HG02623 (cell line): ENCODE measurements at regions not wholly inside any gene's neighbourhood (a gene's known extent, or its start where the extent isn't known, plus 50 kb on each side); places are given as distances from the start of the nearest gene placed in this dataset.

ENCODE experiments used
- ATAC-seq: cut with Tn5 transposase; IDR thresholded peaks from one replicate; pipeline ENCODE4 v1.9.1; 2021; ENCODE audit warnings: moderate library complexity; ENCODE audit not compliant: unreplicated experiment

DNA sequence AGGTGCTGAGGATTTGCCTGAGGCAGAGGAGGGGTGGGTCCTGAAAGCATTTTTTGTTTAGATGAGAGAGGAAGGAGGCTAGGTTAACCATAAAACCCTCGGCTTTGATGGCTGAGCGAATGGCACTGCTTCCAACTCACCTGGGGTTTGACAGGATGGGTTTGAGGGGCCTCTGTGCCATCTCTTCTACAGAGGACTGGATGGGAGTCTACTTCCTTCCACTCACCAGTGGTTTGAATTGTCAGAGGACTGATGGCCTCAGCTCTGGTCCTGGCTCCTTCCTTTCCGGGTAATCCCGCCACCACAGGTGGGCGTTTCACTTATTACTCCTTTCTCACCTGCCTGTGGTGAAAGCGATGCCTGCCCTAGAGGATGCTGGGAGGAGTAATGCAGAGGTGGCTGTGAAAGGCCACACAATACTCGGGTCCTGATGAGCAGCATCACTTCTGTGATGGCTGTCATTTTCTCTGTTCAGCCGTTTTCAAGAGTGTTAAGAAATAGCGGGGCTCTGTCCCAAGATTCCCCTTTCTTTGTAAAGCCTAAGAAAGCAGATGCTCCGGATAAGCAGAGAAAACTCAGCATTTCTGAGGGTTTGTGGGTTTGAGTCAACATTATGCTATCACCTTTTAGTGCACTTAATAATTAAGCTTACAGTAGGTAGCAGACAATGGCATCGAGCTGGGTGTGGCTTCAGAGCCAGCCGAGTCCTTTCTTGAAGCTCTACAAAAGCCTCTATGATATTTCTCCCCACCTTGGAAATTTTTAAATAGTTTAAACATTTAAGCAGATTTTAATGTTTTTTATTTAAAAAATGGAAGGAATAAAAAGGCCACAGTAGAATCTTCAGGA lies 220.7 kb downstream of the HLX start:
- no peak for ATAC-seq

DNA sequence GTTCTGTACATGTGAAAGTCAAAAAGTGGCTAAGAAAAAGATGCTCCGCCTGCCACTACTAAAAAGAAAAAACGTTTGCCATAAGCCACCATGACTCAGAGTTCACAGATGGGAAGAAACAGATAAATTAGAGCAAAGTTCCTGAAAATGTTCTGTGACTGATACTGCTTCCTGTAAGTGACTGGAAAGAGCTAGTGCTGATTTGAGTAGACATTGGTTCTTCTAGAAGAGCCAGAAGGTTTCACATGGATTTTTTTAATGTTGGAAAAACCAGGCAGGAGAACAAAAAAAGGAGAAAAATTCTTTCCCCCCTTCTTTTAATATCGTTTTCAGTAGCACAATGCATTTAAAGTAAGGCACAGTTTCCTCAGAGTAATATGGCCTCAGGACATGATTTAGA lies 221.4 kb downstream of the HLX start:
- ATAC-seq: no peak

DNA sequence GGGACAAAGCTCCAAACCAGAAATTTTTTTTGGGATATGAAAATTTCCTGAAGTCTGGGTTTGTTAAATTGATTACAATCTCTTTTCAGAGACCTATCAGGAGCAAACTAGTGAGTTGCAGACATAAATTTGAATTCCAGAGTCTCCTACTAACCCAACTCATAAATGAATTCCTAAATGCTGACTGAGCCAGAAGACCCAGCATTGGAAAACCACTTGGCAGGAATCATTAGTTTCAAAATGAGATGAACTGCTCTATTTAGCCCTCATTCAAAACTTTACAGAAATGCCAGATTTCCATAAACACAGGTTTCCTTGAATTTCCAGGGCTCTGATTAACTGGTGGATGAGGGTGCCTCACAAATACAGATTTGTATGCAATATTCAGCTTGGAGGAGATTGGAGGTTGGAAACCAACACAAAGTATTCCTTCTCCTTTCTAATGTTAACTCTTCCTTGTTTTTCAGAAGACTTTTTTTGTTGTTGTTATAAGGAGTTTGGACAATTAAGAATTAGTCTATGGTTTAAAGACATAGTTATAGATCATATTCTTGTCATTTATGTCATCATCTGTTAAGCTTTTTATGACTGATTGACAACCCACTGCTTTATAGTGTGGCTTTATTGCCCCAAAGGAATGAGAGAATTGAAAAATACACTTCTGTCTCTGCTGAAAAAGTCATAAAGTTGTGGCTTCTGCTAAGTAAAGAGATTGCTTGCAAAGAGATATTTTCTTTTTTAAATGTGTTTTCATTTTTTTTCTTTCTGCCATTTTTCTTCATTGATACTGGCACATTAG lies 222.8 kb downstream of the HLX start:
- ATAC-seq: no peak

DNA sequence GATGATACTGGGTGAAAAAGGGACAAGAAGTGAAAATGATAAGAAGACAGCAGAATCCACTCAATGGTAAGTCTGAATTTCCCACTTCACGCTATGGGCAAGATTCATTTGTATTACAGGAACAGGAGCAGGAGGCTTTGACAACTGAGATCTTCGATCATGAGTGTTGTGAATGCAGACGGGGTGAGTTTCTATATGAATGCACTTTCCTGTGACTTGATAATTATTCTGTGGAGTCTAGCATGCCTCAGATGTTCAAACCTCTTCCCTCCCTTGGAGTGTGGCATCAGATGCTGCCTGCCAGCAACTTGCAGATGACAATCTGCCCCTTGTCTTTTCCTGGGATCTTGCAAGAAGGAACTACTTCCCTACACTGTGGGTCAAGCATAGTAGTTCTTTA lies 225.4 kb downstream of the HLX start:
- ATAC-seq: no peak

DNA sequence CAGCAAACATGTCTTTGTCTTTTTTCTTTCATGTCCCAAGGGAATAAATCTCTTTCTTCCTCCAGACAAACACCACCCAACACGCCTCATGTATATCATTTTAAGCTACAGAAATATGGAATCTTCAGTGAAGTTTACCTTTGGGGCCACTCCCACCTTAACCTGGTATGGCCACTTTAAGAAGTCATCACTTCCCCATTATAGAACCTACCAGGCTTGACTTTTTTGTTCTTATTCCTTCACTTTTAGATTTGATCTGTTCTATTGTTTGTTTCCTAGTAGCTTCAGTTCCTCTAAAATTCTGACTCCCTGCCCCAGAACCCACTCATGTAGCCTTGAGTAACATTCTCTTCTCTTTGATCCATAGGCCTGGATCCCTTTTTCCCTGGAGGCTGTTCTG lies 226.3 kb downstream of the HLX start:
- no peak for ATAC-seq

DNA sequence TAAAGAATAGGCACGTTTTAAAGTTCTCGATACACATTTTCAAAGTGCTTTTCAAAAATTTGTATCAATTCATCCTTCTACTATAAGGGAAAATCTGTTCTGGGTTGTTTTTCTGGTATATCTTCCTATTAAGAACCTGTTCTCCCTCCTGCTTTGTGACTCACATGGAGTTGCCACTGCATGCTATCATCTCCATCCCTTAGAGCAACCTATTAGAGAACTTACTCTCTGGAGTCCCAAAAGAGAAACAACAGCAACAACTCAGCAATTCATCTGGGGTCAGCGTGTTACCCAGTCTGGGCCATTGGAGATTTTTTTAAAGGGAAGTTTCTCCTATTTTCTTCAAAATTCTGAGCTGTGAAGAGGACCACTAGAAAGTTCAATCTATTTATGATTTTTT lies 227.4 kb downstream of the HLX start:
- no peak for ATAC-seq

DNA sequence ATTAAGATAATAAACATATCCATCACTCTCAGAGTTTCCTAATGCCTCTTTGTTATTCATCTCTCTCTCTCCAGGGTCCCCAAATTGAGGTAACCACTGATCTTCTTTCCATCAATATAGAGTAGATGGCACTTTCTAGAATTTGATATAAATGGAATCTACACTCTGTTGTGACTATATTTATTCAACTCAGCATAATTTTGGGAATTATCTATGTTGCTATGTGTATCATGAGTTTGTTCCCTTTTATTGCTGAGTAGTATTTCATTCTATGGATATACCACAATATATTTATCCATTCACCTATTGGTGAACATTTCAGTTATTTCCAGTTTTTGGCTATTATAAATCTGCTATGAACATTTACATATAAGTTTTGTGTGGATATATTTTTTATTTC lies 230.7 kb downstream of the HLX start:
- ATAC-seq: no peak

DNA sequence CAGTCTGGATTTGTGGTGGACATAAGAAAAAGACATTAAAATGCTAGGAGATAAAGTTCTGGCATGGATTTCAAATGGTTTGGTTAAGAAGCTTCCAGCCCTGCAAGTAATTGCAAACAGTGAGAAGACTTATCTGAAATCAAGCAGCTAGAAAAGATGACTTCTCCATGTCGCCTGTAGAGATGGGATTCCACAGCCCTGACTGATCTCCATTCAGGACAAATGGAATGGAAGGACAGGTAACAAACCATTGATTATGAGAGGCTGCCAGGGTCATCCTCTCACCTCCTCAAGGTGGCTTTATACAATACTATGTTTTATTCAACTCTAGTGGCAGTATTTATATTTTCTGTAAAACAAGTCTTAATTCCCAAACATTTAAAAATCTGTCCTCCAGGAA lies 237.9 kb downstream of the HLX start:
- no peak for ATAC-seq

DNA sequence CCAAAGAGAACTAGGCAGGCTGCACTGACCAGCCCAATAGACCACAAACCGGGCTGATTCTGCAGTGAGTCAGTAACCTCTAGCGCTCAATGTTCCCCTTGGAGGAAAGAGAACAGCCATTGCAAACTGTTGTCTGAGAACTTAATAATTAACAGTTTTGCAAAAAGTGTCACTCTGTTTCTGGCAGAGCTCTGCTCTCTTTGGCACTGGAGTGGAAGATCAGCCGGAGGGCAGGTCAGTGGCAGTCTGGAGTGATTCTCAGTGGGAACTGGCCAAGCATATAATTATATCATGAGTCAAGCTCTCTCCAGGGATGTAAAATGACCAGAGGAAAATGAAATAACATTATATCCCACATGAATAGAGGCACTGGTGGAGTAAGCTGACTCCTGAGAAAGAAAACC lies 238.3 kb downstream of the HLX start:
- no peak for ATAC-seq

DNA sequence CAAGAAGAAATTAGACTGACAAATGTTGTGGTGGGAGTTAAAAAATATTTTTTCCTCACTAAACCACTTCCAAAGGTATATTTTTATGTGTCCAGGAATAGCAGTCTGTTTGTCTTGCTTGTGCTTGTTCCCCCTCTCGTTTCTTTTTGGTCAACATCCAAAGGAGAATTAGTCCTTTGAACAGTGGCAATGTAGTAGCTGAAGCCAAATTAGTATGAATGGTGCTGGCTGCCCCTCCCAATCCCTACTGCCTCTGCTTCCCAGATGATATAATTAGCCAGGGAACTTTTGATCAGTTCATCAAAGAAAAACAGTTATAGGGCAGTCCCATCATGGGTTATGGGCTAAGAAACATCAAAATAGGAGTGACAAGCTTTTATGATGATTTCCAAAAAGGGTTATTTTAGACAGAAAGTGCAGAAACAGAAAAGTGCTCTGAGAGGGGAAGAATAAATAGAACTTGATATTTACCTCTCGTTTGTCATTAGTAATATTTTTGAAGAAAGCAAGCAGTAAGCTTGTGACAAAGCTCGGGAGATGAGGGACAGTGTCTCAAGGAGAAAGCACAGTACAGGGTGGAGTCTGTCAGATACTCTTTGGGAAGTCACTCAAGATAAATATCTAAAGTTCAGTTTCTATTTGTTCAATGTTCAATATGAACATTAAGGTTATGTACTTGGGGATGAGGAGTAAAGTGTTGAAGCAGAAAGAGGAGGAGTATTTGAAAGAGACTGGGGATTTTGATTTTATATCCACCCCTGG lies 239.1 kb downstream of the HLX start:
- ATAC-seq: no peak

DNA sequence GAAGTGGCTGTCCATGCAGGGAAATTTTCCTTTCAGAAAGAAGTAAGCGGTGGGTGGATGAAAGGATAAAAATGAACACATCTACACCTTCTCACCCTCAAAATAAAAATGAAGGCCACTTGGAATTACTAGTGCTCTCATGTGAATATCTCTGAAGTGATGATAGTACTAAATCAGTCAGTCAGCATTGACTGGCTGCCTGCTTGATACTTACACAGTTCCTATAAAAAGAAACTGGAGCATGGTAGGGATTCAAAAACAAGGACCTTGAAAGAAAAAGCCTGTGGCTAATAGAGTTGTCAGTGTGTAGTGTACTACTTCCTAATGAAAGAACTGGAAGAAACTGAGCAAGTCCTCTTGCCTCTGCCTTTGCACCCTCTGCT lies 239.7 kb downstream of the HLX start:
- no peak for ATAC-seq

DNA sequence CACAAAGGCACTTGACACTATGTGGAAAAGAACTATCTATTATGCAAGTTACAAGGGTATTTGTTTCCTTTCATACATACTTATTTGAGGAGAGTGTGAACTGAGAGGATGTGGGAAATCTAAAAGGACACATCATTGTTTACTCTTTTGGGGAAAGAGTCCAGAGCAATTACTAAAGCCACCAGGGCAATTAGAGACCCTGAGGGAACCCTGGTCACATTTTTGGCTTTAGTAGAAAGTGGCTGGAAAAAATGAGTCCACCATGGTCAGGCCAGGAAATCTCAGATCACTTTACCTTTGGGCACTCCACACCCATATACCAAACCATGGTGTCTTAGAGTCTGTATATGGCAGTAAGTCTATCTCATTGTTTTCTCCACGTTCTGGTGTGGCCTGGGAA lies 243.3 kb downstream of the HLX start:
- ATAC-seq: no peak

DNA sequence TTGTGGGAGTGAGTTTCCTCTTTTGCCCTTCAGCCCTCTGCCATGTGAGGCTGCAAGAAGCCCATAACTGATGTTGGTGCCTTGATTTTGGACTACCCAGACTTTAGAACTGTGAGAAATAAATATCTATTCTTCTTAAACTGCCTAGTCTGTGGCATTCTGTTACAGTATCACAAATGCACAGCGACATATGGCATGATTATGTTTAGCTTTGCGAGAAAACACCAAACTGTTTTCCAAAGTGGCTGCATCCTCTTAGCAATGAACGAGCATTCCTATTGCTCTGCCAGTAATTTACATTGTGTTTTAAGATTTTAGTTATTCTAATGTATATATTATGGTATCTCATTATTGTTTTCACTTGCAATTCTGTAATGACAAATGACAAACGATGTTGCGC lies 246.7 kb downstream of the HLX start:
- ATAC-seq: no peak

DNA sequence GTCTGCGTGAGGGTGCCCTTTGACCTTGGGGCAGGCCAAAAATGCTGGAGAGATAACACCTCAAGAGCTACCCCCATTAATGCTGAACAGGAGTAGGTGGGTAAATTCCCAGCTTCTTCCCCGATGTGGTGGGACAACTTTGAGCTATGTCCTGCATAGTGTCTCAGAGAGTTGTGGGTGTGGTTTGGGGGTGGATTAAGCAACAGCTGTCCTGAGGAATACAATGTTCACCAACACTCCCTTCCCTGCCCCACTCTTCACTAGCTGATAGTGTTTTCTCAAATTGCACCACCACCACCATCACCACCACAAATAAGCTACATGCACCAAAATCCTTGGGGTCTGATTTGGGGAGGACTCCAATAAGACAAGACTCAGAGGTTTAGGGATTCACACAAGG lies 258.4 kb downstream of the HLX start:
- ATAC-seq: no peak

DNA sequence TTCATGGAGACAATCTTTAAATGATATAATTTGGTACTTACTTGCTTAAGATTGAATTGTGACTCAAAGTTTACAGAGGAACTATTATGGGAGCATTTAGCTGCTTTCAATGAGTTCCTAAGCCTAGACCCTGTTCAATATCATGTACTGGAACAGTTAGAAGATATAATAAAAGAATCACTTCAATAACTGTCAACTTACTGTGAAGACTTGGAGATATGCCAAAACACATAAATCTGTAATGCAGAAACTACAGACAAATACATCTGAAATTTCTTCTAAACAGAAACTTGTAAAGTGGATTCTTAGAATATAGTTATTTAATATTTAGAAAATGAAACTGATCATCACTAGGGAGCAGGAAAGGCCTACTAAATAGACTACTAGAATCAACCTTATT lies 259.3 kb downstream of the HLX start:
- ATAC-seq: no peak

DNA sequence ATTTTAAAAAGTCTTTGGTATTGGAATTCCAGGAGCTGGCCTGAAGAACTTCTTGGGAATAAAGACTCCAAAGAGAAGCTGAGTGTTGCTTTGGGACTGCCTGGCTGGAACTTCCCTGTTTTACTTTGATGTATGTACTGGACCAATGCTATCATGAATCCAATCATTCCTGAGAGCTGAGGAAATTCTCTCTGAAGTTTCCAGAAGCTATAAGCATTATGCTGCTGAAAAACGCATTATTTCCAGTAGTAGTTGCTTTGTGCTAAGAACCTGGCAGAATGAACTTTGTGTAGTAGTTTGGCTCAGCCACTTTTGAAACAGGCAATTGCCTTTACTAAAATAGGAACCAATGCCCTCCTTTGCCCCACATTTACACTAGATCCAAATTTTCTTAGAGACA lies 260.7 kb downstream of the HLX start:
- no peak for ATAC-seq

DNA sequence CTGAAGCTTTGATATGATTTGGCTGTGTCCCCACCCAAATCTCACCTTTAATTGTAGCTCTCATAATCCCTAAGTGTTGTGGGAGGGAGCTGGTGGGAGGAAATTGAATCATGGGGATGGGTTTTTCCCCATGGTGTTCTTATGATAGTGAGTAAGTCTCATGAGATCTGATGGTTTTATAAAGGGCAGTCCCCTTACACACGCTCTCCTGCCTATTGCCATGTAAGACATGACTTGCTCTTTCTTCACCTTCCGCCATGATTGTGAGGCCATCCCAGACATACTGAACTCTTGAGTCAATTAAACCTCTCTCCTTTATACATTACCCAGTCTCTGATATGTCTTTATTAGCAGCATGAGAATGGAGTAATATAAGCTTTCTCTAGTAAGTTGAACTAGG lies 261.9 kb downstream of the HLX start:
- ATAC-seq: no peak

DNA sequence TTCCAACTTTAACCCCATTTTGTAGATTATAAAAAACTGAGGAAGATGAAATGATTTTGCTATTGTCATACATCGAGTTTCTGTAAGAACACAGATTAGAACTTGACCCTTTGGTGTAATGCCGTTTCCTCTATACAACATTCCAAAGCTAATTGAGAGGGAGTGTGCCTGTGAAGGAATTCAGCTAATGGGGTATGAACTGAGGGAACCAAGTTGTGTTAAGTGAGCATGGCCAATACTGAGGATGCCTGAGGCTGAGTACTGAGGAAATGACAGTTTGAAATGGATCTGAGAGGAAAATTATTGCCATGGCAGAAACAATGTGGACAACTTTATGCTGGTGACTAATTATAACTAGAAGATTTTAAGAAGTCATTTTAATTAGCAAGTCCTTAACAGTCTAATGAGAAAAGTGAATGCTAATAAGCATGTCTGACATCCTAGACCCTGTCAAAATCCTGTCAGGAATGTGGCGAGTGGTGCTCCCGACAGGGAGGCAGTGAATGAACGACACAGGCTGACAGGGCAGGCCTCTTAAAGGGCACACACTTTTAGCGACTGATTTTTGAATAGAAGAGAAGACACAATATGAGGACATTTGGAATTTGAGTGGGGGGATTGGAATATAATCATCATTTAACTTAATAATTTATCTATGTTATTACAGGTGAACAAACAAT lies 262.5 kb downstream of the HLX start:
- no peak for ATAC-seq

DNA sequence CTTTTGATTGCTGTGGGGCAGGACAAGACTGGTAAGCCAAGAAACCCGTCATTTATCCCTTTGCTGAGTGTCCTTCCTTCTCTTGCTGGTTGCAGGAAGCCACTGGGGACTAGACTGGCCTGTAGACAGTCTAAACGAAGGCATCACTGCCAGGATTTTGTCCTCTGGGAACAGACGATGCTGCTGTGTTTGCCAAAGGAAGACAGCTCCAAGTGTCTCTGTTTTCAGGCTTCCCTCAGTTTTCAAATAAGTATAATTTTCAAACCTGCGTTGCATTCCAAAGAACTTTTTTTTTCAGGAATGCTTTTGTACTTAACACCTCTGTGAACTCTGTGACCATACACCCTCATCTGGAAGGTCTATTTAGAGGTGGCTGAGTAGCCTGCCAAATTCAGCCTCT lies 269.4 kb downstream of the HLX start:
- ATAC-seq: no peak

DNA sequence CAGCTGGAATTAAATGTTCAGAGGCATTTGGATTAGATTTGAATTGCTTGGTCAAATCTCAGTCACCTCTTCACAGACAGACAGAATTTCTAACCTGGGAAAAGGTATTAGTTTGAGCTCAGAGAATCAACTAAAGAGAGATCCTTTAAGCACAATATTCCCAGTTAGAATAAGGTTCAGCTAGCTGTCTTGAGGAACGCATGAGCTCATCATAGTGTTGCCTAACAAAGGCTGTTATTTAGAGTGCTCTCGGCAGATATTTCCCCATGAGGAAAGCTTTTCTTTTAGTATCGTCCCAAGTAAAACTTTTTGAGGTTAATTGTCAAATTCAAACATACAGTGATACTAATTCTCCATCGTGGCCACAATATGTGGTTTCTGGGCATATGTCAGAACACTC lies 269.9 kb downstream of the HLX start:
- ATAC-seq: no peak

DNA sequence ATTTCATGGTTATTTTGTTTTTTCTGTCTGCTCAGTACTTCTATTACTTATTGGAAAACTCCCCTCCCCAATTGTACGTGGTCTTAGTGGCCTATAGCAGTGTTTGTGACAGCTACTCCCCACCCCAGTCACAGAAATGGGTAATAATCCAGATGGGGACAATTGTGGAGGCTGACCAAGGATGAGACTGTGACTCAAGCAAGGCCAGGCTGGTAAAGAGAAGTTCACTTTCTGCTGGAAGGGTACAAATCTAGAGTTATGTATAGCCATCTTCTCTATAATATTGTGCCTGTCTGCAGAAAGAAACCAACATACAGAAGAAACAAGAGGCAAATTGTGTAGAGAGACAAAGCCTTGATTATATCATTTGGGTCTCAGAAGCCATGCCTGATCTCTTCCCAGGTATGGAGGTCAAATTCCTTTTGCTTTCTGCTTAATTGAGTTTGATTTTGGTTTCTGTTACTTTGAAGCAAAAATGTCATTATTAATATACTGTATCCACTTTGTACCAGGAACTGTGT lies 270.4 kb downstream of the HLX start:
- no peak for ATAC-seq
